Testis (tissue), 2 donors: ENCODE measurements at regions not wholly inside any gene's neighbourhood (a gene's known extent, or its start where the extent isn't known, plus 50 kb on each side); places are given as distances from the start of the nearest gene placed in this dataset.
"Not testable (repeated sequence)": the region's sequence is repeated elsewhere in the genome, so short reads cannot be mapped to it uniquely, and the experiment has no call there.

Source experiments
- DNase-seq: peaks from one replicate; pipeline ENCODE4 v3.0.0-alpha.2; 2019
- H3K27ac ChIP-seq, 2 donors: fragments of 200-600 bp; sonication (generic); one replicate each; pipeline ENCODE4 v1.5.1; 2019
- H3K27me3 ChIP-seq: fragments of 200-600 bp; sonication (generic); one replicate; pipeline ENCODE4 v1.5.1; 2019
- H3K36me3 ChIP-seq: fragments of 200-600 bp; sonication (generic); one replicate; pipeline ENCODE4 v1.5.1; 2017; ENCODE audit warnings: low read depth; ENCODE audit errors: missing control alignments
- H3K4me1 ChIP-seq: fragments of 200-600 bp; sonication (generic); one replicate; pipeline ENCODE4 v1.5.1; 2019
- H3K4me3 ChIP-seq, 2 donors: fragments of 200-600 bp; sonication (generic); one replicate each; pipeline ENCODE4 v1.5.1; 2017 to 2019
- H3K9me3 ChIP-seq: fragments of 200-600 bp; sonication (generic); one replicate; pipeline ENCODE4 v1.5.1; 2017
- POLR2A ChIP-seq: fragments of 450-650 bp; IDR thresholded peaks from one replicate; pipeline ENCODE4 v1.6.1; 2017; ENCODE audit warnings: antibody characterized with exemption, mild to moderate bottlenecking, moderate library complexity
- WGBS, 2 donors: methylation state at CpG; one replicate each; pipeline ENCODE4 v1.1.5; 2018; 5-methylcytosine and 5-hydroxymethylcytosine counted together
- intact Hi-C: fragments of 100-400 bp; cut with DNase I; formaldehyde crosslinking; loops from one replicate; pipeline ENCODE4 v1.15.1; 2023; ENCODE audit warnings: low total_unique reads
- TF ChIP-seq, protein P1 (sequence below), 3 experiments: fragments of 450-650 bp in 2 of 3; fragments of 200-600 bp in 1 of 3; sonication (generic) in 1 of 3; IDR thresholded peaks; one replicate each; pipeline ENCODE4 v1.5.1; 2016 to 2019; ENCODE audit warnings: antibody characterized with exemption in 3 of 3, mild to moderate bottlenecking in 2 of 3, moderate library complexity in 1 of 3

DNA sequence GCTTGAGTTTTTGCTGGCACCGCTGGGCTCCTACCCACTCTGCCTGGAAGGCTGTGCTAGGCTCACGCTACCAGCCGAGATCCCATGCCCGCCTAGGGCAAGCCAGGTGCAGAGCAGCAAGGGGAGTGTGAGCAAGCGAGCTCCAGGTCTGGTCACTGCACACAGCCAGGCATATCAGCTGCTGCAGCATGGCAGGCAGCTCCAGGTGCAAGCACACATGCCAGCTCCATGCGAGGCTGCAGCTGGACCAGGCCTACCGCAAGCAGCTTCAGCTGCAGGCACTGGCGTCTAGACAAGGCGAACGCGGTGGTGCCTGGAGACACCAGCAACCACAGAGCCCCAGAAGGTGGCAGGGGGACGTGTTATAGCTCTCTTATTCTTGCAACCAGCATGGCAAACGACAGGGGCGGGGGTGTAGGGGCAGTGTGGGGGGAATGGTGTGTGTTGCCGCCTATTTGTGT lies 614.7 kb upstream of the EPHA5 start:
- no peak for TF ChIP-seq POLR2A
- Histone ChIP-seq H3K36me3 (no peaks in the 10 kb centered on the region), H3K9me3 (no peaks in the 10 kb centered on the region), H3K27ac (no peak overlapping the region), H3K27me3 (no peaks in the 10 kb centered on the region), H3K4me3 (peak overlapping the region in 1 of 2 donors; percentile 27), H3K4me1 (no peaks in the 10 kb centered on the region)
- intact Hi-C loops, result no loop called here
- WGBS, 2 donors, result 62 to 78% methylated on average over 4 to 15 of the region's 15 CpGs
- DNase-seq, result no peak

DNA sequence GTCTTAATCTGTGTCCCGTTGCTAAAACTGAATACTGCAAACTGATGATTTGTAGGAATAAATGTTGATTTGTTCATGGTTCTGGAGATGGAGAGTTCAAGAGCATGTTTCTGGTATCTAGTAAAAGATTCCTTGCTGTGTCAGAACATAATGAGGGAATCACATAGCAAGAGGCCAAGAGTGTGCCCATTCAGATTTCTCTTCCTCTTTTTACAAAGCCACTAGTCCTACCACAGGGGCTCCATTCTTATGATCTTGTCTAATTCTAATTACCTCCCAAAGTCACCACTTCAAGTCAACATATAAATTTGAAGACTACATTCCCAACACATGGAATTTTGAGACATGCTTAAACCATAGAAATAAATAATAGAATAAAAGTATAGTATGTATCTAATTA lies 608.8 kb upstream of the EPHA5 start:
- no peaks in the 10 kb centered on the region for H3K9me3 ChIP-seq
- TF ChIP-seq, protein P1, sequence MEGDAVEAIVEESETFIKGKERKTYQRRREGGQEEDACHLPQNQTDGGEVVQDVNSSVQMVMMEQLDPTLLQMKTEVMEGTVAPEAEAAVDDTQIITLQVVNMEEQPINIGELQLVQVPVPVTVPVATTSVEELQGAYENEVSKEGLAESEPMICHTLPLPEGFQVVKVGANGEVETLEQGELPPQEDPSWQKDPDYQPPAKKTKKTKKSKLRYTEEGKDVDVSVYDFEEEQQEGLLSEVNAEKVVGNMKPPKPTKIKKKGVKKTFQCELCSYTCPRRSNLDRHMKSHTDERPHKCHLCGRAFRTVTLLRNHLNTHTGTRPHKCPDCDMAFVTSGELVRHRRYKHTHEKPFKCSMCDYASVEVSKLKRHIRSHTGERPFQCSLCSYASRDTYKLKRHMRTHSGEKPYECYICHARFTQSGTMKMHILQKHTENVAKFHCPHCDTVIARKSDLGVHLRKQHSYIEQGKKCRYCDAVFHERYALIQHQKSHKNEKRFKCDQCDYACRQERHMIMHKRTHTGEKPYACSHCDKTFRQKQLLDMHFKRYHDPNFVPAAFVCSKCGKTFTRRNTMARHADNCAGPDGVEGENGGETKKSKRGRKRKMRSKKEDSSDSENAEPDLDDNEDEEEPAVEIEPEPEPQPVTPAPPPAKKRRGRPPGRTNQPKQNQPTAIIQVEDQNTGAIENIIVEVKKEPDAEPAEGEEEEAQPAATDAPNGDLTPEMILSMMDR (IDR thresholded peaks at IDR 0.05), result no peak
- TF ChIP-seq POLR2A, result no peak
- H3K27me3 ChIP-seq, result no peaks in the 10 kb centered on the region
- no peaks in the 10 kb centered on the region for H3K4me1 ChIP-seq
- no peak overlapping the region for H3K27ac ChIP-seq
- 84 to 89% methylated on average over 1 of the region's 1 CpG for WGBS, 2 donors
- no peak overlapping the region for H3K4me3 ChIP-seq
- intact Hi-C loops, result no loop called here
- DNase-seq, result no peak
- no peaks in the 10 kb centered on the region for H3K36me3 ChIP-seq

- no peaks in the 10 kb centered on the region for H3K4me1 ChIP-seq
- WGBS, 2 donors, result 44 to 56% methylated on average over 4 of the region's 4 CpGs
- H3K36me3 ChIP-seq, result no peaks in the 10 kb centered on the region
- TF ChIP-seq POLR2A, result no peak
- TF ChIP-seq, protein P1 (IDR thresholded peaks at IDR 0.05), result no peak
- H3K4me3 ChIP-seq, result no peak overlapping the region
- intact Hi-C loops, result no loop called here
- H3K27me3 ChIP-seq, result no peaks in the 10 kb centered on the region
- no peaks in the 10 kb centered on the region for H3K9me3 ChIP-seq
- no peak for DNase-seq
- H3K27ac ChIP-seq, result no peak overlapping the region
Observed at GRCh38 chr4:66275411-66276038, 605.2 kb upstream of the EPHA5 start.

GRCh38 chr4:66273110-66273509 lies 602.8 kb upstream of the EPHA5 start:
- TF ChIP-seq, protein P1 (IDR thresholded peaks at IDR 0.05), result no peak
- TF ChIP-seq POLR2A, result no peak
- no peaks in the 10 kb centered on the region for H3K36me3 ChIP-seq
- 58 to 65% methylated on average over 1 of the region's 1 CpG for WGBS, 2 donors
- H3K4me3 ChIP-seq, result no peak overlapping the region
- no peaks in the 10 kb centered on the region for H3K27me3 ChIP-seq
- intact Hi-C loops, result no loop called here
- H3K27ac ChIP-seq, result no peak overlapping the region
- DNase-seq, result no peak
- no peaks in the 10 kb centered on the region for H3K4me1 ChIP-seq
- no peaks in the 10 kb centered on the region for H3K9me3 ChIP-seq

GRCh38 chr4:66270356-66270755 lies 600.1 kb upstream of the EPHA5 start:
- H3K27me3 ChIP-seq, H3K4me3 ChIP-seq, H3K4me1 ChIP-seq, H3K36me3 ChIP-seq, H3K27ac ChIP-seq, intact Hi-C loops, DNase-seq, H3K9me3 ChIP-seq: not testable (repeated sequence)
- 71 to 82% methylated on average over 2 of the region's 2 CpGs for WGBS, 2 donors

GRCh38 chr4:66266554-66266953 lies 596.3 kb upstream of the EPHA5 start:
- H3K4me3 ChIP-seq, intact Hi-C loops, H3K9me3 ChIP-seq, H3K27ac ChIP-seq, DNase-seq, H3K27me3 ChIP-seq, H3K4me1 ChIP-seq, H3K36me3 ChIP-seq: not testable (repeated sequence)
- WGBS, 2 donors, result 73 to 79% methylated on average over 5 of the region's 5 CpGs
